AML-193 (cell line): ENCODE measurements at regions not wholly inside any gene's neighbourhood (a gene's known extent, or its start where the extent isn't known, plus 50 kb on each side); places are given as distances from the start of the nearest gene placed in this dataset.
"Not testable (repeated sequence)": the region's sequence is repeated elsewhere in the genome, so short reads cannot be mapped to it uniquely, and the experiment has no call there.

Source experiments
- DNase-seq, 2 experiments: peaks; one replicate each; lab custom pipeline; 2025; lab: John Stamatoyannopoulos, UW

DNA sequence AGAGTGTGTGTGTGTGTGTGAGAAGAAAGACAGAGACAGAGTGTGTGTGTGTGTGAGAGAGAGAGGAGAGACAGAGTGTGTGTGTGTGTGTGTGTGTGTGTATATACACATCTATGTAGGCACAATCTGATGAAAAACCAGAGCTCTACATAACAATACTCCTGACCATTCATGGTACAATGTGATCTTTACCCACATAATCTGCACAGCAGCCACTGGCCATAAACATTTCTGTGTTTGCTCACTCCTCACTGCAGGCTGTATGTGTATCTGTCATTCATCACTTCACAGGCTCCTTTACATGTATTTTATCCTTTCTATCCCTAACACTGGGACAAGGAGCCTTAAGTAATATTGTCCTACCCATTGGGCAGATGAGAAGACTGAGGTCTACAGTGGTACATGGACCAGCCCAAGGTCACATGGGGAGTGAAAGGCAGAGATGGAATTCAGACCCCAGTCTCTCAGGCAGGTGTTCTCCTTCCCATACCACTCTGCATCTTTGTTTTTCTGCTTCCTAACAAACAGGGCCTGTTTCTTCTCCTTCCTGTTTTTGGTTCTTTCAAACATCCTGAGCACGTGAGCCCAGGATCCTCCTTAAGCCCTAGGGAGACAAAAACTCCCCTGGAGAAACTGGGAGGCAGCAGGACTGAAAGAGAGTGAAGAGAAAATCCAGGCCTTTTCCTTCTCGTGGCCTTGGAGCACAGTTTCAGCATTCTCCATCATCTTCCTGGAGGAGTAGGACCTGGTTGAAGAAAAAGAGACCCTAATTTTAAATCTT is 201.7 kb upstream of the MSX2 start:
- DNase-seq: no peak

DNA sequence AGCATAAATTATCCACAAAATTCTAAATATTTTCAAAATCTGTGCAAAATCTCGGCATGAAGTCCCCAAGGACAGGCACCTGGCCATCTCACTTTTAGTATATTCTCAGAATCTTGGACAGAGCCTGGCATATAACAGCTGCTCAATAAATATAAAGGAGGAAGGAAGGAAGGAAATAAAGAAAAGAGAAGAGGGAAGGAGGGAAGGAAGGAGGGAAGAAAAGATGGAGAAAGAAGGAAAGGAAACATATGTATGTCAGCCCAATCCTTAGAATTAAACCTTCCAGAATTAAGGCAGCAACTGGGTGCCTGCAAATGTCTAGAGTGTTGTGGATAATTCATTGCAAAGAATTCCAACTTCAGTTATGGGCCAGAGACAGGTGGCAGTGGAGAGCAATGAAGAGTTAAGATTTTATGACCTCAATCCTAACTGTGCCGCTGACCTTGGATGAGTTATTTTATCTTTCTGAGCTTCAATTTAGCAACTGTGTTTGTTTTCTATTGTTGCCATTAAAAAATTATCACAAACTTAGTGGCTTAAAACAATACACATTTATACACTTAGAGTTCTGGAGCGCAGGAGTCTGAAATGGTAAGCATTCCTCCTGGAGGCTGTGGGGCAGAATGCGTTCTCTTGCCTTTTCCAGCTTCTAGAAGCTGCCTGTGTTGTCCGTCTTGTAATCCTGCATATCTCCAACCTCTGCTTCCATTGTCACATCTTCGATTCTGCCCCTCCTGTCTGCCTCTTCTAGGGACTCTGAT is 200.9 kb upstream of the MSX2 start:
- no peak for DNase-seq

DNA sequence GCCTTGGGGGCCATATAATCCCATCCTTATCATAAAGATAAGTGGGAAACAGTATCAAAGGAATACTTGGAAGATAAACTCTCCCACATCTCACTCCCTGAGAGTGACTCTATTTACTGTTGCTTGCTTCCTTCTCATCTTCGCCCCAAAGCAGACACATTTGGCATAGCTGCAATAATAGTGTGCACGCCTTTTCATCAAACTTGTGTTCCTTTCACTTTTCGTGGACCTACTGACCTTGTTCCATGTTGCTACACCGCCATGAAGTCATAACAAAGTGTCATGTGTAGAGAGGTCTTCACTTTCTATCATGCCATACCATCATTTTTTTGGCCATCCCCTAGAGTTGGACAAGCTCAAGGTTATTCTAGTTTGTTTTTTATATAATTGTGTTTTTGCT is 200.0 kb upstream of the MSX2 start:
- no peak for DNase-seq

DNA sequence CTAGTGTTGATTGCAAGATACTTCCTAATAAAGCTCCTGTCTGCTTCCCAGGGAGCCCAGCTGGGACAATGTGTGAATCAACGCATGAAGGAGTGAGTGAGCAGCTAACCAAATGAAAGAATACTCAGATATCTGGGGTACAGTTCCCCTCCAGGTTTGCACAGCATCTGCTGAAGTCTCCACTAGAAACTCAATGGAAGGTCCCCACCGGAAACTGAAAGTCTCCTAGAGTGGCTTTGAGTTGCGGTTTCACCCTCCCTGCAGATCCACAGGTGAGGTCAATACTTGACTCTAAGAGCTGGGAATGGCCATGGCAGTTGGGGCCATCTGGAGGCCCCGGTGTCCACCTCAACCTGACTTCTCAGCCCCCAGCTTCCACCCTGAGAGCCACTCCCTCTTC is 198.2 kb upstream of the MSX2 start:
- no peak for DNase-seq

DNA sequence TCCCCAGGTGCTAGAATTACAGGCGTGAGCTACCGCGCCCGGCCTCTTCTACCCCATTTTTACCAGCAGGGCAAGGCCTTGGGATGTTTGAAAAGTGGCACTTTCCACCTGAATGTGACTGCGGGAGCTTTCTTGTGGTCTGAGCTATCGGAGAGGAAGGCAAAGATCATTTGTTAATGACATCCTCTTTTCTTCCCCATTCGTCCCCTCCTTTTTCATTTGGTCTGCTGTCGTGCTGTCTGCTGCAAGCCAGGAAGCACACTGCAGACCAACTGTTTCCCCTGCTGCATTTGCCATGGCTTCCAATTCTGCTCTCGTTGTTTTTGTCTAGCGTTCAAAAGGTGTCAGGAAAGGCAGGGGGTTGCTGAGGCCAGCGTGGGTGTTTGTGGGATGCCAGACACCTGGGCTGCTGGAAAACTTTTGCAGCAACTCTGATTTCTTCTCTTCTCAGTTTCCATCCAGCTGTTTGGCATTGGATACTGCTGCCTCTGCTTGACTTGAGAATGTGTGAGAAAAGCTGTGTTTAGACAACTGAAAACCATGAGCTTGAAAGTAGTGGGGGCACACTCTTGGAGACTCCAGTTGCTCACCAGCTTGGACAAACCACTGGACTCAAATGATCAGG is 196.4 kb upstream of the MSX2 start:
- no peak for DNase-seq

DNA sequence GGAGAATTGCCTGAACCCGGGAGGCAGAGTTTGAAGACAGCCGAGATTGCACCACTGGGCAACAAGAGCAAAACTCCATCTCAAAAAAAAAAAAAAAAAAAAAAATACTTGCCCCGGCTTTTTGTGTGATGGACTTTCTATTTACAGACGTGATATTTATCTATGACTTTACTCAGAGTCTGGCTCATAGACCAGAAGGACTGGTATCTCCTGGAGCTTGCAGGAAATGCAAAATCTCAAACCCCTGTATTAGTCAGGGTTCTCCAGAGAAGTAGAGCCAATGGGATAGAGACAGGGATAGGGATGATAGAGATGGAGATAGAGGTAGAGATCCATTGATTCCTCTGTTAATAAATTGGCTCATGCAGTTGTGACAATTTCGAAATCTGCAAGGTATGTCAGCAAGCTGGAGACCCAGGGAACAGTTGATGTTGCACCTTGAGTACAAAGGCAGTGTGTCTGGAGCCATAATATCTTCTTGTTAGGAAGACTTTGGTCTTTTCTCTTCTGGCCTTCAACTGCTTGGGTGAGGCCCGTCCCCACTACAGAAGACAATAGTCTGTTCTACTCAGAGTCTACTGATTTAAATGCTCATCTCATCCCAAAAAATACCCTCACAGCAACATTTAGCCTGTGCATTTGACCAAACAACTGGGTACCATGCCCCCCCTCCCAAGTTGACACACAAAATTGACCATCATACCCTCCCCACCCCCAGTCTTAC is 195.4 kb upstream of the MSX2 start:
- no peak for DNase-seq

DNA sequence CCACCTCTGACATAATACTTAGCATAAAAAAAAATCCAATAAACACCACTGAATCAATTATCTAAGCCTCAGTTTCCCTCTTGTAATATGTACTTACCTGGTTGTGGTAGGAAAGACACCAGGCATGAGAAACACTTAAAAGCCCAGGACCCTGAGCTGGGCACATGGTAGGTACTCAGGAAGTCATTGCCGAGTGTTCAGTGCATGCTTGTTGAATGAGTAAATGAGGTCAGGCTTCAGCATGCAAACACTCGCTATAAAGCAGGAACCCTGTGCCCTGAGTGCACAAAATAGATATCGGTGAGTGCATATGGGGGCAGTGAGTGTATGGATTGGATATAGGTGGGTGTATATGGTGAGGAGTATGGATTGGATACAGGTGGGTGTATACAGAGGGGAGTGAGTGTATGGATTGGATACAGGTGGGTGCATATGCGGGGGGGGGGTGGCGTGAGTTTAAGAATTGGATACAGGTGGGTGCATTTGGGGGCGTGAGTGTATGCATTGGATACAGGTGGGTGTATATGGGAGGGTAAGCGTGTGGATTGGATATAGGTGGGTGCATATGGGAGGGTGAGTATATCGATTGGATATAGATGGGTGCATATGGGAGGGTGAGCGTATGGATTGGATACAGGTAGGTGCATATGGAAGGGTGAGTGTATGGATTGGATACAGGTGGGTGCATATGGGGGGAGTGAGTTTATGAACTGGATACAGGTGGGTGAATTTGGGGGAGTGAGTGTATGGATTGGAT is 194.3 kb upstream of the MSX2 start:
- DNase-seq: no peak

DNA sequence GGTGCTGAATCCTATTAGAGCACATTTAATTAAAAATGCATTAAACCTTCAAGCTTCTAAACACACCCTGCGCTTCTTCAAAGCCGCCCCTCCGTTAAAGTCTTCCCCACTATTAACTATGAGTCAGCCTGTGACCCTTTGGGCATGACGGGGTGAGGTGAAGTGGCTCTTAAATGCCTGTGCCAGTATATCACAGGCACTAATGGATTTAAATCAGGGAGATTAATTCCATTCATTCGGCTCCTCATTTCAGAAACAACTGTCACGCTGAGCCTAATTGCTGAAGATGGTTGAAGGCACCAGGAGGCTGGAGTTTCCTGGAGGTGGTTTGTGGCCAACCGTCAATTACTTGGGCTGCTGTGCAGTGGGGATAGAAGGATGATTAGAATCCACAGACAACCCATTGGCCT is 192.6 kb upstream of the MSX2 start:
- DNase-seq: no peak

DNA sequence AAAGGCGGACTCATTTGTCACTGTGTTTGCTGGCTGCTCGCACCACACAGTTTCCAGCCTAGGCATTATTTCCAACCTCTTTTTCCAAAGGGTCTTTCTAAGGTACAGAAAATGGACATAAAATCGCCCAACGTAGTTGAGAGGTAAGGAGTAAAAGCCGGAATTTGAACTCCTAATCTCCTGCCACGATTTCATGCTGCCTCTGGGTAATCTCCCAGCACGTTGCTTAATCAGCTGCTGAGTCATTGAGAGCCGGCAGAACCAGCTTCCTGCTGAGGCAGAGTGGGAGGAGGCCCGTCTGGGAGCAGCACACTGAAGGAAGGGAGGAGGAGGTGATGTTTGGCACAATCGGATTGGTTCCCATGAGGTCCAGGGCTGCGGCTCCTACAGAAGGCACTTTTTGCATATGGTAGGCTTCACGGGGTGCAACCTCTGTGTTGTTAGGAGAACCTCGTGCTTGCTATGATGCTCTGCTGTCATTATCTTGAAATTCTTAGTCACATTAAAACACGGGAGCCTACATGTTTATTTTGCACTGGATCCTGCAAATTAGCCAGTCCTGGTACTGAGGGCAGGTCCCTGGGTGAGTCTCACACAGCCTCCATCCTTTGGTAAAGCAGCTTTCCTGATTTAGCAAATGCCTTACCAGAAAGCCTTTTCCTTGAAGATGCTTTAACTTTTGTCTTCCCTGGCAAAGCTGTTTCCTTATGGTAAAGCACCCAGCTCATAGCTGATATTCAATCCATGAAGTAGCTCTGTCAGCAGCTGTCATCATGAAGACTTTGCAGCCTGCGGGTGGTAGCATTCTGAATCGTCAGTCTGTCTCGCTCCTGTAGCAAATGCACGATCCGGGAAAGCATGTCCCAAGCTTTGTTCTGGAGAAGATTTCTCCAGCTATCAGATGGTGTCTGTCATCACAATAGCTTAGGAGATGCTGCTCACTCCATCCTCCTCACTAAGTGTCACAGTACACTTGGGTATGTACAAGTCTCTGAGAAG is 191.6 kb upstream of the MSX2 start:
- DNase-seq: peak; percentile 53 to 54

DNA sequence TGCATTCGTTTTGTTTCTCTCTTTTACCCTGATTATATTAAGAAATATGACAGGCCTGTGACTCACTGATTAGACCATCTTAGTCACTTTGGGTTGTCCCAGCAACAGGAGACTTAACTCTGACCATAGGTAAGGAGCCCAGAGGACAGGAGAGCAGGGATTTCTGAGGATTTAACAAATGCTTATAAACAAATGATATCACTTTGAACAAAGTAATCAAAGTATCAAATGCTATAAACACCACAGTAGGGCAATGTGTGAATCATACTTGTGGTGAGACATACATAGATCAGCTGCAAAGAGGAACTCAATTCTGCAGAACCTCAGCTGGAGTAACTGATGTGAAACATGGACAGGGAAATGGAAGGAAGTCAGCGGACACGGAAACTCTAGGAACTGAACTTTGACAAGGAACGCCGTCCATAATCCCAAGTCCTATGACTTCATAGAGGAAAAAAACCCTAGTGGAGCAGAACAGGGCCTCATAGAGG is 190.6 kb upstream of the MSX2 start:
- peak in 1 of 2 experiments; percentile 9 for DNase-seq

DNA sequence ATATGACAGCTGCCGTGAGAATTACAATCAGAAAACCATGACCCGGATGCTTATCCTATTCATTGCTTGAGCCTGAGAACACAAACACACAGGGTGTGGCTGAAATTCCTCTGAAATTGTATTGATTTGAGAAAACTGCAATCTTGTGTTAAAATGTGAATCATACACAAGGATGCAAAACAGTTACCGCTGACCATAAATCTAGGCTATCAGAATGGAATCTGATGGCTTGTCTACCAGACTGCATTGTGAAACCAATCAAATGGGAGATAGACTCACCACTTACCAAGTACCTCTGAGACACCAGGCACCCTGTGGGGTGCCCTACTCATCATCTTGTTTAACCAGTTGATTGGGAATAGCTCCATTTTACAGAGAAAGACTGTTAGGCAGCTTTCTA is 188.7 kb upstream of the MSX2 start:
- no peak for DNase-seq

DNA sequence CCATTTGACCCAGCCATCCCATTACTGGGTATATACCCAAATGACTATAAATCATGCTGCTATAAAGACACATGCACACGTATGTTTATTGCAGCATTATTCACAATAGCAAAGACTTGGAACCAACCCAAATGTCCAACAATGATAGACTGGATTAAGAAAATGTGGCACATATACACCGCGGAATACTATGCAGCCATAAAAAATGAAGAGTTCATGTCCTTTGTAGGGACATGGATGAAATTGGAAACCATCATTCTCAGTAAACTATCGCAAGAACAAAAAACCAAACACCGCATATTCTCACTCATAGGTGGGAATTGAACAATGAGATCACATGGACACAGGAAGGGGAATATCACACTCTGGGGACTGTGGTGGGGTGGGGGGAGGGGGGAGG is 184.6 kb upstream of the MSX2 start:
- not testable (repeated sequence) for DNase-seq

DNA sequence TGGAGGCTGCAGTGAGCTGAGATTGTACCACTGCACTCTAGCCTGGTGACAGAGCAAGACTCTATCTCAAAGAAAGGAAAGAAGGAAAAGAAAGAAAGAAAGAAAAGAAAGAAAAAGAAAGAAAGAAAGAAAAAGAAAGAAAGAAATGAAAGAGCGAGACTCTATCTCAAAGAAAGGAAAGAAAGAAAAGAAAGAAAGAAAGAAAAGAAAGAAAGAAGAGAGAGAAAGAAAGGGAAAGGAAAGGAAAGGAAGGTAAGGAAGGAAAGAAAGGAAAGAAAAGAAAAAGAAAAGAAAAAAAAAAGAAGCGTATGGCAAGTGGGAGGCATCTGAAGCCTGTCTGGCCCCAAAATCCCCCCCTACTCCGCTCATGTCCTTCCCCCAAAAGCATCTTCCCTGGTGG is 182.3 kb upstream of the MSX2 start:
- no peak for DNase-seq

DNA sequence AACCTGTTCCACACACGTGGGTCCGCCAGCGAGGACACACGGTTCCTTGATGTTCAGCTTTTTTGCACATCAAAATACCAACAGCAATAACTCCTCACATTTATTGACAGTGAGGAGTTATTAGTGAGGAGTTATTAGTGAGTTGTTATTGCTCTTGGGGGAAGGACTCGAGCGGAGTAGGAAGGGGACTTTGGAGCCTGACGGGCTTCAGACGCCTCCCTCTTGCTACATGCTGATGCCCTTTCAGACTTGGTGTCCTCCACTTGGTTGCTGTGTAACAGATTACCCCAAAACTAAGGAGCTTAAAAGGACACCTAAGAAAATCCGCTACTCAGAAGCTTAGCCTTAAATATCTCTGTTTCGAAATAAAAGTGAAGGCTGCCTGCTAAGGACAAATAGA is 181.9 kb upstream of the MSX2 start:
- DNase-seq: no peak

DNA sequence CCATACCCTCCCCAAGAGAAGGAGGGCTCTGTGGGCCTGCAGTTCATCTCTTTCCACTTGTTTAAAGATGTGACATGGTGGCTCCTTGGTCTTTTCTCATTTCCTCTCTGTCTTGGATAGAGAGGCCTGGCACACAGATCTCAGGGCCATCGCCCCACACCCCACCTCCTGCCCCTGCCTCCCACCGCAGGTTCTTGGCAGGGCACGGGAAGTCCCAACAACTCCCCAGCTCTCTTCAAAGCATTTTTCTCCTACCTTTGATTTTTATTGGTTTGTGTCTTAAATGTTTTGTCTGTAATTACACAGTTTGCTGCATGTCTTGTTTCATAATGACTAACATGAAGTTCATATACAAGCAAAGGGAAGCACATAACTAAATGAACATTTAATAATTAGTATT is 178.5 kb upstream of the MSX2 start:
- no peak for DNase-seq

DNA sequence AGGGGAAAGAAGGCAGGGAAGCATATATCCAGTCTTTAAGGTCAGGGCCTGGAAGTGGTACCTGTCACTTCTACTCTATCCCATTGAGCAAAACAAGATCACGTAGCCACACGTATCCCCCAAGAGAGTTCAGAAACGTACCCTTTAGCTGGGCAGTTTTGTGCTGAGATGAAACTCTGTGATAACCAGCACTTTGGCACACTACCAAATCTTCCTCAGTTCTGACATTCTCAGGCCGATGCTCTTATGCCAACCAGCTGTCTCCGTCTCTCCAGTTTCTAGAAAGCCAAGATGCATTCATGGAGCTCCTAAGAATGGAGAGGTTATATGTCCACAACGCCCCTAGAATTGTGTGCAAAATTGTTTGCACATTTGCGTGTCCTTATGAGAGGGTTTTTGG is 176.6 kb upstream of the MSX2 start:
- no peak for DNase-seq

DNA sequence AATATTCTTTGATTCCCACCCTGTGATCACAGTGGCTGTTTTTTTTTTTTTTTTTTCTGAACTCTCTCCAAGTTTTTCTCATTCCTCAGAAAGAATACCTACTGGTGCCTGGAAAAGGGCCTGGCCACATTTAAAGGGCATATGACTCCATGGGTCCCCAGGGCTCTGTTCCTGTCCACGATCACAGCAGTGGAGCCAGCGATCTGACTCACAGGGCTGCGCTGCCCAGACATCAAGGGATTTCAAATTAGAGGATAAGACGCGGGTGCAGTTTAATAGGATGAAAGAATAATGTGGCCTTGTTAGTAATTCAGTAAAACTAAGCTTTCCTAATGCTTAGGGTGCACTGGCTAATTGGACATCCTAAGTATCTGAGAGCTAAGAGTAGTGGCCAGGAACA is 175.1 kb upstream of the MSX2 start:
- DNase-seq: no peak

DNA sequence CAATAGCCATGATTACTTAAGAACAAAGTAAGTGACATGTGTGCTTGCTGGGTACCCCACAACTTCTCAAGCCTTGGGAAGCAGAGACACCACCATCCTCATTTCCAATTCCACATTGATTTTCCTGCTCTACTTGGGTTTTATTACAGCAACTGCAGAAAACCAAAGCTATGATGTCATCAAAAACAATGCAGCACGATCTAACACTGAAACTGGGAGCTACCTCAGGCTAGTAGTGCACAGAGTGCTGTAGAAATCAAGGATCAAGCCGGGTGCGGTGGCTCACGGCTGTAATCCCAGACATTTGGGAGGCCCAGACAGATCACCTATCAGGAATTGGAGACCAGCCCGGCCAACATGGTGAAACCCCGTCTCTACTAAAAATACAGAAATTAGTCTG is 174.4 kb upstream of the MSX2 start:
- DNase-seq: no peak

DNA sequence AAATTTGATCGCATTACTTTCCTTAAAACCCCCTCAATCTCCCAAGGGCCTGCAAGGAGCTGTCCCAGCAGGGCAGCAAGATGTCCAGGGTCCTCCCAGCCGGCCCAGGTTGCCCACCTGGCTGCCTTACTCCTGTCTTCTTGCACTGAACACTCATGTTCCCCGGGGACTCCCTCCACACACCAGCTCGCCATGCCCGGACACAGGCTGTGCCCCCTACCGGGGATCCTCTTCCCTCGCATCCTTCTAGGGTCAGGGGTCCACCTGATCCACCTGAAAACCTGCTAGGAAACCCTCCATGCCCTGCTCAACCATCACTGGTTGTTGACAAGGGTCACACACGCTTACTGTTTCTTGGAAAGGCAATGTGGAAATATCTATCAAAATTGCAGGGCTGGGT is 172.0 kb upstream of the MSX2 start:
- no peak for DNase-seq

DNA sequence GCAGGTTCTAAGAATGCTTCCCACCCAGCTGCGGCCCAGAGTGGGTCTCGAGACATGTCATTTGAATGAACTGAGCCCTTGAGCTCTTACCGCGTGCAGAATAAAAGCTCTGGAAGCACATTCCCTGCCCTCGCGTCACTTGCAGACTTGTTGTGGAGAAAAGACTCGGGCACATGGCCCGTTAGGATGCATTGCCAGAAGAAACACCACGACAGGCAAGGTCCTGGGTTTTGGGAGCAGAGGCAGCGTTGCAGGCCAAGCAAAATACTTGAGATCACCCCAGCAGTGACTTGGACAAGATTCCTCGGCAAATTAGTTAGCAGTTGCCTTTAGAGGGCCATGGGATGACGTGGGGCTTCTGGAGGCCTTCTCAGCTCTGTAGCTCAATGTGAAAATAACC is 170.8 kb upstream of the MSX2 start:
- DNase-seq: no peak
